NCI-H1048 (cell line): ENCODE measurements at regions not wholly inside any gene's neighbourhood (a gene's known extent, or its start where the extent isn't known, plus 50 kb on each side); places are given as distances from the start of the nearest gene placed in this dataset.

Experiments
- DNase-seq: peaks from one replicate; lab custom pipeline; 2025; lab: John Stamatoyannopoulos, UW

DNA sequence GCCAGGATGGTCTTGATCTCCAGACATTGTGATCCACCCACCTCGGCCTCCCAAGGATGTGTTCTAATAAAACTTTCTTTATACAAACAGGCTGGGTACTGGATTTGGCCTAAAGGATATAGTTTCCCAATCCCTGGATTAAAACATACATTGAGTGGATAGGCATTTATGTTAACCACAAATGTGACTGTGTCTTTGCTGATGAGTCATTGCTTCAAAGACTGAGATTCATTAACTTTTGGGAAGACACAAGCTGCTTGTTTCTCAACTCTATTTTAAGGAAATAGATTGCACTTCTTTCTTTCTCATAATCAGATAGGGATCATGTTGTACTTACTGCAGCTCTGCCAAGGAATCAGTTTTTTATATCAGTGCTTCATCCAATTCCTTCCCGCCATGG is 131.3 kb upstream of the AGA start:
- DNase-seq: no peak

DNA sequence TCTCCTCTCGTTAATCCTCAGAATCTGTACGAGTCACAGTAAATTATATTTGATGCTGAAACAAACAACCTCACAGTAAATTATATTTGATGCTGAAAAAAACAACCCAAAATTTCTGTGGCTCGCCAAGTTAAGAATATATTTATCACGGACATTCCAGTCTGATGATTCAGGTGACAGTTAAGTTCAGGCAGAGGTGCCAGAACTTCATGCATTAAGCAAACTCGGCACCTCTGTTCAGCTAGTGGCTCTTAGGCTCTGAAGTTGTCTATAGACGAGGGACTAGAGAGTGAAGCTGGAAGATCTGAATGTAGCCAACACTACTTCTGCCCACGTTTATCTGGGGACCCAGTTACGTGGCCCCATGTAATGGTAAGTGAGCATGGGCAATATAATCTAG is 132.2 kb upstream of the AGA start:
- no peak for DNase-seq

DNA sequence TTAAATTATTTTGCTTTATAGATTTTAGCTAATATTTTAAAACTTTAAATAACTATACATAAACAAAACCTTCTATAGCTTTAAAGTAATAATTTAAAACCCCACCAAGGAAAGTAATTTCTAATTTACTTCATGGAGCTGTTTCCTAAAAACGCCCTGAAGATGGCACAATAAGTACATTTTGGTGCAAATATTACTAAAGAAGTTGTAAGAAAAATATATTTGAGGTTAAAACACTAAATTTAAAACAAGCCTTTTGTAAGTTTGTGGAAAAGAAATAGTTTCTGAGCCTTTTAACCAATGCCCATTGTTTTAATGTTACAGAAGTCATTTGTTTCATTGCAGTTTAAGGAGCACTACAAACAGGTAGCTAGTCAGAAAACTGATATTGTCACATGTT is 137.4 kb upstream of the AGA start:
- DNase-seq: no peak

DNA sequence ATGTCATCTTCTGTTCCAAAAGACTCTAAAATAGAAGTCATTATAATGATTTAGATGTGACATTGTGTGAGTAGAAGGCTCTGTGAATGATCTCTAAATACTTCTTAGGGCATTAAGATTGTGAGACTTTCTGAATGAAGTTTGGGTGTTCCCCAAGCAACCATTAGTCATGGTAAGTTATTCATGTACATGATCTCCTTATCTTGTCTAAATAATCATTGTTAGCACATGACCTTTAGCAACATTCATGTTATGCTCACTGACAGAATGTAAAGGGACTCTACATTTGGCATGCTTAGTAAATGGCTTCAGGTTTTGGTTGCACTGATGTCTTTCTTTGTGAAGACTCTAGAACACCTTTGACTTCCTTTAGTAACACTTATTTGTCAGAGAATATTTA is 140.8 kb upstream of the AGA start:
- no peak for DNase-seq

DNA sequence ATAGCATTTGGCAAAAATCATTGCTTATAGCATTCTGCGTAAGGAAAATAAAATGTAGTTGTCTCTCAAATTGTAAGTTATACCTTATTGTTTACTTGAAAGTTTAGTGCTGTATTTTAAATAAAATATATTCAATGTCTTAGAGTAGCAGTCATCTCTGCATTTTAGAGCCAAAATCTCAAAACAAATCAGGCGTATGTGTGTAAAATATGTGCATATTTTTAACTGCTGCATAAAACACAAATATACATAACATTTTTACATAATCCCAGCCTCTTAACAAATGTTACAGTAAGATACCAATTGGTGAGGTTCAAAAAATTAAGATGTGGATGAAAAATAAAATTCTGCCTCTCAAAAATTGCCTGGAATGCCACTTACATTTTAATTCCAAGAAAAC is 145.8 kb upstream of the AGA start:
- DNase-seq: no peak

DNA sequence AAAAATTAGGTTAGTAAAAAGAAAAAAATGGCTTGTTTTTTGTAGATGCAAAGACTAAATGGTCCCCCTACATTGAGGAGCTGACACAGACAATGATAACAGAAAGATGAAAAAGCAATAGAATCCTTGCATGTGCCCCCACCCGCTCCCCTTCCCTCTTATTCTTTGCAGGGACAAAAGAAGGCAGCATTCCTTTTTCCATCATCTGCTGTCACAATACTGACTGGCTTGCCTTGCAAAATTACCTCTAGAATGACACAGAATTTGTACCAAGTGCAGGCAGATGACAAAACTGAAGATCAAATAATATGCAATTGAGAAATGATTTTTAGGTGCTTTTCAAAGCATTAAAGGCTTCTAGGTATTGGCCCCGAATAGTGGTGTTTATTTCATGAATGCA is 153.1 kb upstream of the AGA start:
- DNase-seq: no peak

DNA sequence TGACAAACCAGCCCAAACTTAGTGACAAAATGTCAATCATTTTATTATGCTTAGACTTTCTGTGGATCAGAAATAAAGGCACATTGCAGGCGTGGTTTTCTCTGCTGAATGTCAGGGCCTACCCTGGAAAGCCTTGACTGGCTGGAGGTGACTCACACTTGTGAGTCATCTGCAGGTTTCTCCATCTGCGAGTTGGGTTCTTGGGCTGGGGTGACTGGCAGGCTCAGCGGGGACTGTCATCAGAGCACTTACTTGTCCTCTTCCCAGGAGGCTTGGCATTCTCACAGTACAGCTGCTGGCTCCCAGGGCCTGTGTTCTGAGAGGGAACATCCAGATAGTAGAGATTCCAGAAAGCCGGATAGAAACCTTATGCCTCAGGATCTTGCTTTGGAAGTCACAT is 153.8 kb upstream of the AGA start:
- no peak for DNase-seq

DNA sequence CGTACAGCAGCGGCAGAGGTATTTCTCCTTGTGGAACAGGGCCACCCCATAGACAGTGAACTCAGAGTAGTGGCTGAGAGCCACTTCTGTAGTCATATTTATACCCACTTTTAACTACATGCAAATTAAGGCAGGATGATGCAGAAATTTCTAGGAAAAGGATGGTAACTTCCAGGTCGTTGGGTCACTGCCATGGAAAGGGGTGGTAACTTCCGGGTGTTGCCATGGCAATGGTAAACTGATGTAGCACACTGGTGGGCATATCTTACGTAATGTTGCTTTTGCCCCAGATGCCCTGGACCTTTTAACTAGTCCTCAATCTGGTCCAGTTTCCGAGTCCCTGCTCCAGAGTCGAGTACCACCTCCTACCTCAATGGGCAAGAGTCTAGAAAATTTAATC is 154.8 kb upstream of the AGA start:
- DNase-seq: no peak

DNA sequence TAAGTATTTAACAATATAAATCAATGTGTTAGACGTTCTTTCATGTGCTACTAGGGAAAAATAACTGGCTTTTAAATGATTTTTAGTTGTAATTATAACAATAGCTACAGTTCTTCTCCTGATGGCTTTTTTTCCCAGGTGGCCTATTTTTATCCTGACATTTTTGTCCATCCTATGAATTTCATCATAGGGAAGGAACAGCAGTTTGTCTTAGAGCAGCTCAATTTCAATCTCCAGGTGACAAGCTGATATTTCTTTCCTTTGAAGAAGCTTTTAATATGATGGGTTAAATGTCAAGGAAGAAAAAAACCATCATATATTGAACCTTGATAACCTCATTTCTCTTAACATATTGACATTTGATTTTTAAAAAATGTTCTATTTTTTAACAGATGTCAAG is 163.0 kb upstream of the AGA start:
- DNase-seq: no peak

DNA sequence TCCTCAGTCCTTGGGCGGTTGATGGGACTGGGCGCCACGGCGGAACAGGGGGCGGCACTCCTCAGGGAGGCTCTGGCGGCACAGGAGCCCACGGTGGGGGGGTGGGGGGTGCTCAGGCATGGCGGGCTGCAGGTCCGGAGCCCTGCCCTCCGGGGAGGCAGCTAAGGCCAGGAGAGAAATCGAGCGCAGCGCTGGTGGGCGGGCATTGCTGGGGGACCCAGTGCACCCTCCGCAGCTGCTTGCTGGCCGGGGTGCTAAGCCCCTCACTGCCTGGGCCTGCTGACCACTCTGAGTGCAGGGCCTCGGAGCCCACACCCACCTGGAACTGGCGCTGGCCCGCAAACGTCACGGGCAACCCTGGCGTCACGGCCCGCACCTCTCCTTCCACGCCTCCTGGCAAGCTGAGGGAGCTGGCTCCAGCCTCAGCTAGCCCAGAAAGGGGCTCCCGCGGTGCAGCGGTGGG is 164.9 kb upstream of the AGA start:
- no peak for DNase-seq

DNA sequence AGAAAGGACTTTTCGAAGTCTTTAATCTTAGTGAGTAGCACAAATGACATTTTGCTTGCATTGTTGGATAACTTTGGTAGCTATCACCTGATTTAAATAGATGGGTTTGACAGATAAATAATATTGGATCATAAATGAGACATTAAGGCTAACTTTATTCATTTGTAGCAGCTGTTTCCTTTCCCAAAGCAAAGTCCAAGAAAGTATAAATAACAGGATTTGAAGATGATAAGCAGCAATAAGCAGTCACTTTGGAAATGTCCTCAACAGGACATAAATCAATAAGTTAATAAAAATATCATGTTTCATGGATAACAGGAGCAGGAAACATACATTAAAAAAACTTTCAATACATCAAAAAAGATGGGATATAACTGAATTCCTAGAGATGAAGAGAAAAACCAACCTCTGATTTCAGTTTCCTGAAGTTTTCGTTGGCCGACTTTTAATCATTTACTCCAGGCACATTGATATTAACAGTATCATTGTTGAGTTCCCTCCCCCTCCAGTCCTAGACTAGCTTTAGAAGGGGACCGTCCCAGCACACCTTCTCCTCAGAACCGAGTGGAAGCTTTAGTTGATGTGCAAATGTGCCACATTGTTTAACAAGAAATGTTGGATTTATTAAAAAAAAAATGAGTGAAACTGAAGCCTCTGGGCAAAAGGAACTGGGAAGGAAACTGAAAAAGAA is 169.9 kb upstream of the AGA start:
- no peak for DNase-seq

DNA sequence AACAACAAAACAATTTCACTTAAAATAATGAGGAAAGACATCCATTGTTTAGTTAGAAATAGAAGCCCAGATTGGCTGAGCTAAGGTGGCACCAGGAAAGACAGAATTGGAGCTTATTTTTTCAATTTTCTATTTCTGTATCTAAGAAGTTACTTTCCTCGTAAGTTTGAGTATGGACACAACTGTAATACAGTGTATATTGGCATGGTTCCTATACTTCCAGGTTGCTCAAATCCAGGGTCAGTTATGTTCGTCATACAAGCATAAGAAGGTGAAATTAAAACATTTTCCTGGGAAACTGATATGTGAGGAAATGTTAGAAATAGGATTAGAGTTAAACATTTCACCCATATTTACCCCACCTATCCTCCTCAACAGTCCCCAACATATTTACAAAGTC is 170.4 kb upstream of the AGA start:
- DNase-seq: no peak

DNA sequence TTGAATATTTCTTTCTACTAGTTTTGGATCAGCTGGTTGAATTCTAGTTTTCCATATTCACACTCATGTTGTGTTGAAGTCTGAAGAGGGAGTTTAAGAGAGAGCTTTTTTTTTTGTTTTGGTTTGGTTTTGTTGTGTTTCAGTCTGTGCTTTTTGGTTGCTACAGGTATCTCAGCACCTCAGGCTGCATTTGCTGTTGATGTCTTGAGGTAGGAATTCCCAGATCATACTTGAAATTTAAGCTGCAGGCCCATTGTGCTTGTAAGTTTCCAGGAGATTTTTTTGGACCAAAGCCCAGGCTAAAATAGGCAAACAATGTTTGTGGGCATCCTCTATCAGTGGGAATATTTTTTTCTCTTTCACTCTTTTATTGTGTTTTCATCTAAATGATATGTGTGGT is 190.2 kb upstream of the AGA start:
- DNase-seq: no peak

DNA sequence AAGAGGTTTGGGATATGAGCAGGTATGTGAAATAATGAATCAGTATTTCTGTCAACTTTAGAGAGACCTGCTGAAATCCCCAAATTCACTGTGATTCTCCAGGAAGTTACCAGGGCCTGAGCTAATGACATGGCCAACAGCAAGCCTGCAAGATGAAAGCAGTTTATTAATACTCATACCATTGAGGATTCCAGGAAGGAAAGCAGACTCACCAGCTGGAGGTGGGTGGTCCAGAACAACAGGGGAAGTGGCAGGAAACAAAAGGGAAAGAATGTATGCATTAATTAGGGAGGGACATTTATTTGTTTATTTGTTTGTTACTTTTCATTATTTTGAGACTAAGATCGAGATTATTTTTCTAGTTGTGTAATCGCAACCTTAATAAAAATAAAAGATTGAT is 196.6 kb upstream of the AGA start:
- DNase-seq: no peak

DNA sequence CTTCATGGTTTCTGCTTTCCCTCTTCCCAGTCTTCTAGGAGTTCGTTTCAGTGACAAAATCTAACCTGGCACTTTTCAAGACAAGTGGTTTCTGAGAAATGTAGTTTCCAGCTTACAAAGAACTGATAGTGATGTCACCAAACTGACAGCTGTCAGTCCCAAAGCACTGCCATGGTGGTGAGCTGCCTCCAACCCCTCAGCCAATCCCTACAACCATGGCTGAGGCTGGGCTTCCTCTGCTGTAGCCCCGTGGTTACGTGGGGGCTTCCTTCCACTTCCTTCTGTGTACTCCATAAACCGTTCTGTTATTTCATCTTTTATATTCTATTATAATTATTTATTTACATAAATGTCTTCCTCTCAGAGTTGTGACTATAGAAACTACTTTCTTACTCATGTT is 198.6 kb upstream of the AGA start:
- DNase-seq: no peak

DNA sequence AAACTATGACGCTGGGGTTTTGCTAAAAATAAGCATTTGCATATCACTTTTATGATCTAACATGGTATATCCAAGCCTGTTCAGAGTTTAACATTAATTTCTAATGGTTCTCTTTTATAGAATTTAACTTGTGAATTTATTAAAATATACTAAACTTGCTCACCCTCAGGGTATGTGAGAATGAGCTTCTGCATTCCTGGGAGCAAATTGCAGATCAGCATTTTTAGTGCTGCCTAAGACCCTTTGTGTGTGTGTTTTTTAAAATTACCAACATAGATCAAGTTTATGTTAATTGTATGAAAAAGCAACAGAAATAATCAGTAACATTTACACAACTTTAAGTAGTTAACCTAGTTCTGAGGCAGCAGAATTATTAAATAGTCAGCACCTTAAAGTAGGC is 218.0 kb upstream of the AGA start:
- DNase-seq: no peak

DNA sequence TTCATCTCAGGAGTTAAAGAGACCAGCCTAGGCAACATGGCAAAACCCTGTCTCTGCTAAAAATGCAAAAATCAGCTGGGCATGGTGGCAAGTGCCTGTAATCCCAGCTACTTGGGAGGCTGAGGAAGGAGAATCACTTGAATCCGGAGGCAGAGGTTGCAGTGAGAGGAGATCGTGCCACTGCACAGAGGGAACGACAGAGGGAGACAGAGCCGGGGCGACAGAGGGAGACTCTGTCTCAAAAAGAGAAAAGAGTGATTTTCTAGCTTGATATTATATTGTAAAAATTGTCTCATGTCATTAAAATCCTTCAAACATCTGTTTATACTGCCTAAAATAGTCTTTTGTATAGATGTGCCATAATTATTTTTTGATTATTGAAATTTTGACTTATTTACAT is 225.4 kb upstream of the AGA start:
- DNase-seq: no peak

DNA sequence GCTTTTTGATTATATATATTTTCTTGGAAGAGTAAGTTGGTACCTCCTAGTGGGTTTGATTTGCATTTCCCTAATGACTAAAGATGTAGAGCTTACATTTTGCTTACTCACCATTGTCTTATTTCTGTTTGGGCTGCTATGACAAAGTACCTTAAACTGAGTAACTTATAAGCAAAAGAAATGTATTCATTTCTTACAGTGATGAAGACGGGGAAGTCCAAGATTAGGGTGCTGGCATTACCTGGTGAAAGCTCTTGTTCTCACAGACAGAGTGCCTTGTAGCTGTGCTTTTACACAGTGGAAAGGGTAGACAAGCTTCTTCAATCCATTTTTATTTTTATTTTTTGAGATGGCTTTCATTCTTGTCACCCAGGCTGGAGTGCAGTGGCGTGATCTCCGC is 229.2 kb upstream of the AGA start:
- no peak for DNase-seq

DNA sequence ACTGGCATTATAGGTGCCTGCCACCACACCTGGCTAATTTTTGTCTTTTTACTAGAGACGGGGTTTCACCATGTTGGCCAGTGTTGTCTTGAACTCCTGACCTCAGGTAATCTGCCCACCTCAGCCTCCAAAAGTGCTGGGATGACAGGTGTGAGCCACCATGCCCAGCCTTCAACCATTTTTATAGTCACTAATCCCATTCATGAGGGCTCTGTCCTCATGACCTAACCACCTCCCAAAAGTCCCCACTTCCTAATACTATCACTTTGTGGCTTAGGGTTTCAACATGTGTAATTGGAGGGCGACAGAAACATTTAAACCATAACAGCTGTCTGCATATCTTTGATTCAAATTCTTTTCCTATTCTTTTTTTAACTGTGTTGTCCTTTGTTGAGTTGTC is 229.6 kb upstream of the AGA start:
- DNase-seq: no peak

DNA sequence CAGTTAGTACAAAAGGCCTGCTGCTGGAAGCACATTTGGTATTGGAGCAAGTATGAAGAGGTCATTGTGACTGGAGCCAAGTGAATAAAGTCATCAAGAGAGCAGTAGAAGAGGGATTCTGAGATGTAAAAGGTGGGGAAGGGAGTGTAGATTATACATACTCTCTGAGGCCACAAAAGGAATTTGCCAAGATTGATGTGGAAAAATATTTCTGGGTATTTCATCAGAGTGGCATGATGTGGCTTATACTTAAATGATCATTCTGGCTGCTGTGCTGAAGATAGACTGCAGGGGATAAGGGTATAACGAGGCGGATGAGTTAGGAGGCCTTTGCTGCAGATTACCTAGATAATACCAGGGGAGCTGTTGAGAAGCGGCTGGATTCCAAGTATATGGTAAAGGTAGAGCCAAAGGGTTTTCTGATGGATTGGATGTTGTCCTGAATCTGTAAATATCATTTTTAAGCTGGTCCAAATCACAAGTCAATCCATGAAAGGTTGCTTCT is 231.8 kb upstream of the AGA start:
- DNase-seq: no peak

DNA sequence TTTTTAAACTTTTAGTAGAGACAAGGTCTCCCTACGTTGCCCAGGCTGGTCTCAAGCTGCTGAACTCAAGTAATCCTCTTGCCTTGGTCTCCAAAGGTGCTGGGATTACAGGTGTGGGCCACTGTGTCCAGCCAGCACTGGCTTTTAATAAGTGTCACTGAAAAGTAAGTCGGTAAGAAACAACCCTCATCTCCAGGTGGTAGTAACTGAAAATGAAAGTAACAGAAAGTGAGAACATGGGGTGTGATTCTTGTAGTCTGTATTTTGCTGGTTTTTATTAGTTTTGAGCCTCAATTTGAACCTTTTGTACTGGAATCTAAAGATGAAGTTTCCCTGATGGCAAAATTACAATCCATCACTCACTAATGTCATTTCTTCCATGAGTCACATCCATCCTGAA is 238.1 kb upstream of the AGA start:
- no peak for DNase-seq

DNA sequence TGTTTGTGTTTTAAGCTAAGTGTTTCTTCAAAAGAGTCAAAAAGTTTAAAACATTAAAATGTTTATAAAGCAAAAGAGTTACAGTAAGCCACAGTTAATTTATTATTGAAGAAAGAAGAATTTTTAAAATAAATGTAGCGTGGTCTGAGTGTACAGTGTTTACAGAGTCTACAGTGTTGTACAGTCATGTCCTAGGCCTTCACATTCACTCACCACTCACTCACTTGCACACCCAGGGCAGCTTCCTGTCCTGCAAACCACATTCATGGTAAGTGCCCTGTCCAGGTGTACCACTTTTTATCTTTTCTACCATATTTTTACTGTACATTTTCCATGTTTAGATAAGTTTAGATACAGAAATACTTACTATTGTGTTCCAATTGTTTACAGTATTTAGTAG is 239.7 kb upstream of the AGA start:
- no peak for DNase-seq

DNA sequence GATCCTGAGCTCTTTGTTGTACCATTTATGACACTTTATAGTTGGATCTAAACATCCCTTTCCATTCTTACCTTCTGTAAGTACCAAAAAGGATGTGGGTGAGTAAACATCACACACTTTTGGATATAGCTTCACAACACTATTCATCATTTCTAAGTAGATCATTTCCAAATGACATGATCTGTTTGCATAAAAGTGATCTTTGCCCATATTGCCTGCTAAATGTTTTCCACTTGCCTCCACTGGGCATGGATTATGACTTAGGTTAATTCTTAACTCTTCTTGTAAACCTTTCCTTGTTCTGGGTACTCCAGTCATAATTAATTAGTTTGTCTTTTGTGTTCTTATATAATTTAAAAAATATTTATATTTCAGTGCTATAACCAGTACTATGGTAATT is 244.9 kb upstream of the AGA start:
- DNase-seq: no peak

DNA sequence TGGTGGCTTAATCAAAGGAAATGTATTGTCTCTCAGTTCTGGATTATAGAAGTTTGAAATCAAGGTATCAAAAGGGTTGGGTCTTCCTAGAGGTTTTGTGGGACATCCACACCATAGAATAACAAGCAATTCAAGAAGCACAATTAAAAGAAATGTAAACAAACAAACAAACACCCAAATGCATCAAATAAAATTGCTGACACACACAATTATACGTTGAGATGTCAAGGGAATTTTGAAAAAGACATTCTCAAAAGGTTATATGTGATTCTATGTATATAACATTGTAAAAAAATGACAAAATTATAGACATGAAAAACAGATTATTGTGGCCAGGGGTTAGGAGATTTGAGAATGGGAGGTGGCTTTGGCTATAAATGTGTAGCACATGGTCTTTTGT is 250.7 kb upstream of the AGA start:
- DNase-seq: no peak
